B cell (primary cell): ENCODE measurements at regions not wholly inside any gene's neighbourhood (a gene's known extent, or its start where the extent isn't known, plus 50 kb on each side); places are given as distances from the start of the nearest gene placed in this dataset.

ENCODE experiments used
- ATAC-seq: fragments of 200-7000 bp; cut with Tn5 transposase; one replicate; pipeline ENCODE4 v1.10.0; 2021; ENCODE audit warnings: low read depth, mild to moderate bottlenecking, moderate number of reproducible peaks, moderate library complexity
- CTCF ChIA-PET: fragments of 350-600 bp; sonication (Branson Sonifier 250); formaldehyde crosslinking; loops from one replicate; lab custom pipeline; 2021; ENCODE audit warnings: antibody characterized with exemption, inconsistent platforms; lab: Charles Lee
- POLR2A ChIA-PET: fragments of 350-600 bp; sonication (Branson Sonifier 250); formaldehyde crosslinking; loops from one replicate; lab custom pipeline; 2021; ENCODE audit warnings: antibody characterized with exemption; lab: Charles Lee
- DNase-seq: peaks from one replicate; pipeline ENCODE4 v3.0.0; 2013
- H2AFZ ChIP-seq: 2 replicates; pipeline ENCODE4 v1.6.1; 2012; ENCODE audit warnings: mild to moderate bottlenecking, low read depth, low read length; ENCODE audit not compliant: insufficient read depth, poor library complexity, severe bottlenecking
- H3K27ac ChIP-seq, 2 donors: 1 replicate in 1 of 2; 2 replicates in 1 of 2; pipeline ENCODE4 v1.5.1; 2012 to 2013; ENCODE audit warnings: low read length in 2 of 2, mild to moderate bottlenecking in 2 of 2, moderate library complexity in 1 of 2
- H3K27me3 ChIP-seq, 4 experiments: fragments of 200-600 bp in 1 of 4; sonication (generic) in 1 of 4; replicated peaks in 1 of 4; 1 replicate in 2 of 4; 2 replicates in 2 of 4; pipeline versions ENCODE4 v1.6.1 to v1.7.0; 2013 to 2016; ENCODE audit warnings: low read length in 3 of 4, mild to moderate bottlenecking in 2 of 4, mixed read lengths in 1 of 4, moderate library complexity in 1 of 4; ENCODE audit not compliant: insufficient read depth in 4 of 4, control insufficient read depth in 3 of 4; ENCODE audit errors: control extremely low read depth in 1 of 4
- H3K36me3 ChIP-seq, 2 experiments: replicated peaks in 1 of 2; 1 replicate in 1 of 2; 2 replicates in 1 of 2; pipeline versions ENCODE4 v1.6.1 to v1.7.1; 2013; ENCODE audit warnings: low read length in 1 of 2; ENCODE audit not compliant: insufficient read depth in 2 of 2, control insufficient read depth in 1 of 2; ENCODE audit errors: control extremely low read depth in 1 of 2, extremely low read depth in 1 of 2
- H3K4me1 ChIP-seq, 2 donors: fragments of 200-600 bp in 1 of 2; sonication (generic) in 1 of 2; 1 replicate in 1 of 2; 2 replicates in 1 of 2; pipeline versions ENCODE4 v1.5.1 to v1.6.1; 2013 to 2017; ENCODE audit warnings: low read length in 2 of 2; ENCODE audit not compliant: control insufficient read depth in 2 of 2, insufficient read depth in 2 of 2
- H3K4me2 ChIP-seq: replicated peaks from 2 replicates; pipeline ENCODE3; 2012; ENCODE audit warnings: mild to moderate bottlenecking, low read depth, low read length; ENCODE audit not compliant: poor library complexity, severe bottlenecking
- H3K4me3 ChIP-seq, 5 experiments: fragments of 200-600 bp in 1 of 5; sonication (generic) in 1 of 5; 1 replicate in 3 of 5; 2 replicates in 2 of 5; pipeline versions ENCODE4 v1.5.1 to v1.7.0; 2011 to 2016; ENCODE audit warnings: low read length in 4 of 5, mild to moderate bottlenecking in 4 of 5, low read depth in 2 of 5, control low read depth in 1 of 5, moderate library complexity in 1 of 5; ENCODE audit not compliant: insufficient read depth in 1 of 5; ENCODE audit errors: control extremely low read depth in 1 of 5, extremely low read depth in 1 of 5
- H3K79me2 ChIP-seq: fragments of 200-600 bp; sonication (generic); one replicate; pipeline ENCODE4 v1.6.0; 2016; ENCODE audit warnings: low read length; ENCODE audit not compliant: control insufficient read depth, insufficient read depth
- H3K9ac ChIP-seq: fragments of 200-600 bp; sonication (generic); 2 replicates; pipeline ENCODE4 v1.6.1; 2017; ENCODE audit warnings: mild to moderate bottlenecking, low read length, moderate library complexity
- H3K9me3 ChIP-seq, 3 donors: one replicate each; pipeline versions ENCODE4 v1.6.1 to v1.7.1; 2013; ENCODE audit warnings: low read length in 2 of 3; ENCODE audit not compliant: control insufficient read depth in 2 of 3, insufficient read depth in 1 of 3; ENCODE audit errors: control extremely low read depth in 1 of 3
- H4K20me1 ChIP-seq: 2 replicates; pipeline ENCODE4 v1.6.0; 2012; ENCODE audit warnings: mild to moderate bottlenecking, low read length; ENCODE audit not compliant: insufficient read depth, control insufficient read depth, poor library complexity, severe bottlenecking
- H3K27ac Mint-ChIP-seq: one replicate; pipeline ENCODE4 v1.8.0; 2021; ENCODE audit warnings: mixed read lengths
- H3K27me3 Mint-ChIP-seq: one replicate; pipeline ENCODE4 v1.8.0; 2021; ENCODE audit warnings: mixed read lengths
- H3K4me1 Mint-ChIP-seq: one replicate; pipeline ENCODE4 v1.8.0; 2021; ENCODE audit warnings: mixed read lengths
- H3K4me3 Mint-ChIP-seq: one replicate; pipeline ENCODE4 v1.8.0; 2021; ENCODE audit warnings: mixed read lengths
- H3K9me3 Mint-ChIP-seq: one replicate; pipeline ENCODE4 v1.8.0; 2022; ENCODE audit warnings: mixed read lengths; ENCODE audit not compliant: insufficient read depth
- CTCF ChIP-seq: fragments of 200-600 bp; IDR thresholded peaks from one replicate; pipeline ENCODE4 v1.8.0; 2022; ENCODE audit warnings: antibody characterized with exemption, mild to moderate bottlenecking
- EZH2 ChIP-seq: IDR thresholded peaks from 2 replicates; pipeline ENCODE4 v1.6.1; 2012; ENCODE audit warnings: borderline replicate concordance, low read depth, mild to moderate bottlenecking, moderate library complexity, low read length; ENCODE audit not compliant: insufficient read depth, poor library complexity, severe bottlenecking
- WGBS: methylation state at CpG from one replicate; pipeline ENCODE4 v1.1.5; 2013; ENCODE audit warnings: missing lambda C conversion rate; ENCODE audit not compliant: insufficient coverage; 5-methylcytosine and 5-hydroxymethylcytosine counted together
- intact Hi-C: fragments of 100-400 bp; cut with micrococcal nuclease; formaldehyde crosslinking; loops from one replicate; pipeline ENCODE4 v1.10.0; 2022

DNA sequence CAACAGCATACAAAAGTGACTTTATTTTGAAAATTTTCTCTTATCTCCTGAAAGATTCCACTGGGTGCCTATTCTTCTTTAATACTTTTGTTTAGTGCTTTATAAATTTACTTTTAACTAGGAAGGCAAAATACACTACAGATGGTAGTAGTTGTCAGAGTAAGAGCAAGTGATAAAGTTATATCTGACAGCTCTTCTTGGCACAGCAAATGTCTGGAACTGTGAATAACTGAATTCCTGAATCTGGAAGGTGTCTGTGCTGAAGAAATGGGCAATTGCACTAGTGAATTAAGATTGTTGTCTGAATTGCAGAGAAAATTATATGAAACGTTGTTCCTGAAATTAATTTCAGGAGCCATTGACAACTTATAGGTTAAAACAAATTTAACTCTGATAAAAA is 213.8 kb upstream of the CBLB start:
- intact Hi-C loops = no loop called here
- no peak overlapping the region for H2AFZ ChIP-seq
- H3K4me3 Mint-ChIP-seq = no peak overlapping the region
- no peaks in the 10 kb centered on the region for H4K20me1 ChIP-seq
- no peak overlapping the region for H3K9ac ChIP-seq
- H3K9me3 Mint-ChIP-seq = no peaks in the 10 kb centered on the region
- H3K4me1 ChIP-seq = no peaks in the 10 kb centered on the region
- H3K79me2 ChIP-seq = no peaks in the 10 kb centered on the region
- peaks cover 2 to 8% (median 3%) of the 10 kb centered on the region in 3 donors for H3K9me3 ChIP-seq
- no peaks in the 10 kb centered on the region for H3K36me3 ChIP-seq
- no peaks in the 10 kb centered on the region for H3K27me3 ChIP-seq
- no peaks in the 10 kb centered on the region for H3K4me1 Mint-ChIP-seq
- no peak overlapping the region for H3K4me3 ChIP-seq
- H3K27ac Mint-ChIP-seq = no peak overlapping the region
- no peaks in the 10 kb centered on the region for H3K27me3 Mint-ChIP-seq
- no peak overlapping the region for H3K4me2 ChIP-seq
- H3K27ac ChIP-seq = no peak overlapping the region
- TF ChIP-seq CTCF (no peak), EZH2 (no peak)
- WGBS = no CpG with 5 or more reads among the region's 1 CpG
- ChIA-PET POLR2A (no interaction called here), CTCF (no interaction called here)
- no peak for ATAC-seq
- DNase-seq = no peak

- H3K9me3 ChIP-seq = peaks cover 2 to 8% (median 3%) of the 10 kb centered on the region in 3 donors
- H3K27ac ChIP-seq = no peak overlapping the region
- Mint-ChIP-seq H3K4me3 (no peak overlapping the region), H3K4me1 (no peaks in the 10 kb centered on the region), H3K27ac (no peak overlapping the region), H3K27me3 (no peaks in the 10 kb centered on the region), H3K9me3 (no peaks in the 10 kb centered on the region)
- no peaks in the 10 kb centered on the region for H4K20me1 ChIP-seq
- H3K4me3 ChIP-seq = no peak overlapping the region
- WGBS = no CpG with 5 or more reads among the region's 1 CpG
- TF ChIP-seq CTCF (no peak), EZH2 (no peak)
- H3K4me2 ChIP-seq = no peak overlapping the region
- ATAC-seq = no peak
- DNase-seq = no peak
- ChIA-PET POLR2A (no interaction called here), CTCF (no interaction called here)
- no peak overlapping the region for H3K9ac ChIP-seq
- no peaks in the 10 kb centered on the region for H3K4me1 ChIP-seq
- no peaks in the 10 kb centered on the region for H3K27me3 ChIP-seq
- no peaks in the 10 kb centered on the region for H3K36me3 ChIP-seq
- no peak overlapping the region for H2AFZ ChIP-seq
- intact Hi-C loops = no loop called here
- H3K79me2 ChIP-seq = no peaks in the 10 kb centered on the region
Measured at GRCh38 chr3:106083207-106083606, 214.4 kb upstream of the CBLB start.
